ENCODE measurements at regions not wholly inside any gene's neighbourhood (a gene's known extent, or its start where the extent isn't known, plus 50 kb on each side); places are given as distances from the start of the nearest gene placed in this dataset.

GRCh38 chr3:43948013-43948412, 257.3 kb downstream of the ABHD5 start:
- H3K36me3 ChIP-seq (ENCODE audit: control insufficient read depth, insufficient read depth, low read length): no peaks in the 10 kb centered on the region
- H3K27ac ChIP-seq (ENCODE audit: low read length): no peak overlapping the region
- H3K4me1 ChIP-seq (ENCODE audit: control insufficient read depth, insufficient read depth, low read length): no peaks in the 10 kb centered on the region
- WGBS (ENCODE audit: insufficient coverage, insufficient read length): no CpG with 5 or more reads among the region's 5 CpGs
- DNase-seq (ENCODE audit: low read depth, low spot score): no peak
- no peaks in the 10 kb centered on the region for H3K27me3 ChIP-seq (ENCODE audit: control insufficient read depth, insufficient read depth, low read length)
- H3K4me3 ChIP-seq (ENCODE audit: low read length): no peak overlapping the region
- no peaks in the 10 kb centered on the region for H3K9me3 ChIP-seq (ENCODE audit: control insufficient read depth, insufficient read depth, low read length)

- H3K4me1 ChIP-seq (ENCODE audit: control insufficient read depth, insufficient read depth, low read length): no peaks in the 10 kb centered on the region
- no peaks in the 10 kb centered on the region for H3K36me3 ChIP-seq (ENCODE audit: control insufficient read depth, insufficient read depth, low read length)
- H3K4me3 ChIP-seq (ENCODE audit: low read length): no peak overlapping the region
- DNase-seq (ENCODE audit: low read depth, low spot score): no peak
- H3K9me3 ChIP-seq (ENCODE audit: control insufficient read depth, insufficient read depth, low read length): no peaks in the 10 kb centered on the region
- no CpG with 5 or more reads among the region's 6 CpGs for WGBS (ENCODE audit: insufficient coverage, insufficient read length)
- H3K27me3 ChIP-seq (ENCODE audit: control insufficient read depth, insufficient read depth, low read length): no peaks in the 10 kb centered on the region
- H3K27ac ChIP-seq (ENCODE audit: low read length): no peak overlapping the region
Observed at GRCh38 chr3:43949594-43949993, 258.9 kb downstream of the ABHD5 start.

- H3K27ac ChIP-seq (ENCODE audit: low read length): no peak overlapping the region
- H3K36me3 ChIP-seq (ENCODE audit: control insufficient read depth, insufficient read depth, low read length): no peaks in the 10 kb centered on the region
- no CpG with 5 or more reads among the region's 4 CpGs for whole genome bisulfite sequencing (ENCODE audit: insufficient coverage, insufficient read length)
Observed at GRCh38 chr3:43950775-43951174, 260.0 kb downstream of the ABHD5 start.

GRCh38 chr3:43951813-43952212, 261.1 kb downstream of the ABHD5 start:
- DNase-seq (ENCODE audit: low read depth, low spot score): no peak
- H3K4me3 ChIP-seq (ENCODE audit: low read length): no peak overlapping the region
- H3K9me3 ChIP-seq (ENCODE audit: control insufficient read depth, insufficient read depth, low read length): no peaks in the 10 kb centered on the region
- H3K4me1 ChIP-seq (ENCODE audit: control insufficient read depth, insufficient read depth, low read length): no peaks in the 10 kb centered on the region
- H3K36me3 ChIP-seq (ENCODE audit: control insufficient read depth, insufficient read depth, low read length): no peaks in the 10 kb centered on the region
- no peak overlapping the region for H3K27ac ChIP-seq (ENCODE audit: low read length)
- no CpG with 5 or more reads among the region's 4 CpGs for WGBS (ENCODE audit: insufficient coverage, insufficient read length)
- H3K27me3 ChIP-seq (ENCODE audit: control insufficient read depth, insufficient read depth, low read length): no peaks in the 10 kb centered on the region

More at GRCh38 chr3:43950775-43951174, 260.0 kb downstream of the ABHD5 start:
- Histone ChIP-seq H3K27me3 (ENCODE audit: control insufficient read depth, insufficient read depth, low read length) (no peaks in the 10 kb centered on the region), H3K4me1 (ENCODE audit: control insufficient read depth, insufficient read depth, low read length) (no peaks in the 10 kb centered on the region), H3K4me3 (ENCODE audit: low read length) (no peak overlapping the region), H3K9me3 (ENCODE audit: control insufficient read depth, insufficient read depth, low read length) (no peaks in the 10 kb centered on the region)
- DNase-seq (ENCODE audit: low read depth, low spot score): no peak

GRCh38 chr3:43953380-43953779, 262.6 kb downstream of the ABHD5 start:
- Histone ChIP-seq H3K27me3 (ENCODE audit: control insufficient read depth, insufficient read depth, low read length) (no peaks in the 10 kb centered on the region), H3K27ac (ENCODE audit: low read length) (no peak overlapping the region), H3K4me3 (ENCODE audit: low read length) (no peak overlapping the region), H3K36me3 (ENCODE audit: control insufficient read depth, insufficient read depth, low read length) (no peaks in the 10 kb centered on the region), H3K4me1 (ENCODE audit: control insufficient read depth, insufficient read depth, low read length) (no peaks in the 10 kb centered on the region), H3K9me3 (ENCODE audit: control insufficient read depth, insufficient read depth, low read length) (no peaks in the 10 kb centered on the region)
- DNase-seq (ENCODE audit: low read depth, low spot score): no peak
- no CpG with 5 or more reads among the region's 10 CpGs for WGBS (ENCODE audit: insufficient coverage, insufficient read length)

GRCh38 chr3:43953814-43954692, 263.3 kb downstream of the ABHD5 start:
- no CpG with 5 or more reads among the region's 7 CpGs for WGBS (ENCODE audit: insufficient coverage, insufficient read length)
- H3K4me3 ChIP-seq (ENCODE audit: low read length): no peak overlapping the region
- no peak for DNase-seq (ENCODE audit: low read depth, low spot score)
- H3K9me3 ChIP-seq (ENCODE audit: control insufficient read depth, insufficient read depth, low read length): no peaks in the 10 kb centered on the region
- no peaks in the 10 kb centered on the region for H3K27me3 ChIP-seq (ENCODE audit: control insufficient read depth, insufficient read depth, low read length)
- H3K4me1 ChIP-seq (ENCODE audit: control insufficient read depth, insufficient read depth, low read length): no peaks in the 10 kb centered on the region
- no peak overlapping the region for H3K27ac ChIP-seq (ENCODE audit: low read length)
- H3K36me3 ChIP-seq (ENCODE audit: control insufficient read depth, insufficient read depth, low read length): no peaks in the 10 kb centered on the region

GRCh38 chr3:43956945-43957344, 266.2 kb downstream of the ABHD5 start:
- H3K4me1 ChIP-seq (ENCODE audit: control insufficient read depth, insufficient read depth, low read length): peaks cover 2% of the 10 kb centered on the region; the same call in 1 of the 2 replicates
- no peak overlapping the region for H3K4me3 ChIP-seq (ENCODE audit: low read length)
- no peak overlapping the region for H3K27ac ChIP-seq (ENCODE audit: low read length)
- no peaks in the 10 kb centered on the region for H3K9me3 ChIP-seq (ENCODE audit: control insufficient read depth, insufficient read depth, low read length)
- H3K27me3 ChIP-seq (ENCODE audit: control insufficient read depth, insufficient read depth, low read length): no peaks in the 10 kb centered on the region
- DNase-seq (ENCODE audit: low read depth, low spot score): no peak
- WGBS (ENCODE audit: insufficient coverage, insufficient read length): no CpG with 5 or more reads among the region's 5 CpGs
- H3K36me3 ChIP-seq (ENCODE audit: control insufficient read depth, insufficient read depth, low read length): no peaks in the 10 kb centered on the region

GRCh38 chr3:43957553-43957952, 266.8 kb downstream of the ABHD5 start:
- Histone ChIP-seq H3K4me1 (ENCODE audit: control insufficient read depth, insufficient read depth, low read length) (peaks cover 2% of the 10 kb centered on the region; the same call in 1 of the 2 replicates), H3K27me3 (ENCODE audit: control insufficient read depth, insufficient read depth, low read length) (no peaks in the 10 kb centered on the region), H3K36me3 (ENCODE audit: control insufficient read depth, insufficient read depth, low read length) (no peaks in the 10 kb centered on the region), H3K9me3 (ENCODE audit: control insufficient read depth, insufficient read depth, low read length) (no peaks in the 10 kb centered on the region), H3K27ac (ENCODE audit: low read length) (no peak overlapping the region), H3K4me3 (ENCODE audit: low read length) (no peak overlapping the region)
- DNase-seq (ENCODE audit: low read depth, low spot score): no peak
- WGBS (ENCODE audit: insufficient coverage, insufficient read length): no CpG with 5 or more reads among the region's 2 CpGs

- H3K4me3 ChIP-seq (ENCODE audit: low read length): no peak overlapping the region
- H3K27ac ChIP-seq (ENCODE audit: low read length): no peak overlapping the region
- H3K36me3 ChIP-seq (ENCODE audit: control insufficient read depth, insufficient read depth, low read length): no peaks in the 10 kb centered on the region
- no peak for DNase-seq (ENCODE audit: low read depth, low spot score)
- no peaks in the 10 kb centered on the region for H3K27me3 ChIP-seq (ENCODE audit: control insufficient read depth, insufficient read depth, low read length)
- WGBS (ENCODE audit: insufficient coverage, insufficient read length): 100% methylated on average over 2 of the region's 16 CpGs
- H3K9me3 ChIP-seq (ENCODE audit: control insufficient read depth, insufficient read depth, low read length): no peaks in the 10 kb centered on the region
- H3K4me1 ChIP-seq (ENCODE audit: control insufficient read depth, insufficient read depth, low read length): peaks cover 2% of the 10 kb centered on the region; the same call in 1 of the 2 replicates
Observed at GRCh38 chr3:43958005-43958770, 267.4 kb downstream of the ABHD5 start.

GRCh38 chr3:43958973-43959372, 268.2 kb downstream of the ABHD5 start:
- no peaks in the 10 kb centered on the region for H3K36me3 ChIP-seq (ENCODE audit: control insufficient read depth, insufficient read depth, low read length)
- no CpG with 5 or more reads among the region's 3 CpGs for WGBS (ENCODE audit: insufficient coverage, insufficient read length)
- no peaks in the 10 kb centered on the region for H3K9me3 ChIP-seq (ENCODE audit: control insufficient read depth, insufficient read depth, low read length)
- H3K27me3 ChIP-seq (ENCODE audit: control insufficient read depth, insufficient read depth, low read length): no peaks in the 10 kb centered on the region
- H3K4me3 ChIP-seq (ENCODE audit: low read length): no peak overlapping the region
- DNase-seq (ENCODE audit: low read depth, low spot score): no peak
- peaks cover 2% of the 10 kb centered on the region; the same call in 1 of the 2 replicates for H3K4me1 ChIP-seq (ENCODE audit: control insufficient read depth, insufficient read depth, low read length)
- H3K27ac ChIP-seq (ENCODE audit: low read length): no peak overlapping the region

Data from iPS DF 6.9 (cell line).